GM19328 (cell line): ENCODE measurements at regions not wholly inside any gene's neighbourhood (a gene's known extent, or its start where the extent isn't known, plus 50 kb on each side); places are given as distances from the start of the nearest gene placed in this dataset.
"Not testable (repeated sequence)": the region's sequence is repeated elsewhere in the genome, so short reads cannot be mapped to it uniquely, and the experiment has no call there.

ENCODE experiments used
- ATAC-seq: cut with Tn5 transposase; IDR thresholded peaks from one replicate; pipeline ENCODE4 v1.9.1; 2021; ENCODE audit warnings: mild to moderate bottlenecking, moderate library complexity; ENCODE audit not compliant: unreplicated experiment

DNA sequence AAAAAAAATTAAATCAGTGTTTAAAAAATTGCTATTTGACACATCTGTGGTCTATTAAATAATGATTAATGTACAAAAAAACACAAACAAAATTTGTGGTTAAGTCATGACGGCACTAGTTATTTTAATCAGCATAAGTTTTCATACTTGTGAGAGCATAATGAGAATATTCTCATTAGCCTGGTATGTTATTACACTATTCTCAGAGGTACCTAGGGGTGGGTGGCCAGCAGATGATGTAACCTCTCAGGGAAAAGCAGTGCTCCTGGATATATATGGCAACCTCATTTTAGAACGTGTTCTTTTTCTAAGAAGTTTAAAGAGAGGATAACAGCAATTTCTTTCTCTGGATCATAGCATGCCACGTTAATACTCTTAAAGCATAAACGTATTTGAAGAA is 109.2 kb downstream of the GJA1 start:
- ATAC-seq: no peak

DNA sequence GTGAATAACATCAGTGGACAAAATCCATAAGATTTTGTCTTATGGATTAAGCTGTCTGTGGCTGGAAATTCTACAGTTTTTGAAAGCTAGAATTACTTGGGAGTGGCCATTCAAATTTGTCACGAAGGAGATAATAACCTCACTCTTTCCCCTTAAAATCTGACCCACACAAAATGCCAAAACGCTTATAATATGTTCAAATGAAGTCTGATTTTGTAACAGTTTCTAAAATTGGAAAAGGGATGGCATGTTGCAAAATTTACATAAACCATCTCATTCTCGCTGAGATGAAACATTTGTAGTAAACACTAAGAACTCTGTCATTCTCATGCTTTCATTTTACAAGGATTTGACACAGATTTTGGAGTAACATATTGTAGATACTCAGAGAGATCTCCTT is 112.7 kb downstream of the GJA1 start:
- no peak for ATAC-seq

GRCh38 chr6:121549736-121550135 is 114.3 kb downstream of the GJA1 start:
- ATAC-seq: no peak

- no peak for ATAC-seq
Measured at GRCh38 chr6:121550491-121551010, 115.1 kb downstream of the GJA1 start.

GRCh38 chr6:121555201-121555600 is 119.8 kb downstream of the GJA1 start:
- ATAC-seq: no peak

DNA sequence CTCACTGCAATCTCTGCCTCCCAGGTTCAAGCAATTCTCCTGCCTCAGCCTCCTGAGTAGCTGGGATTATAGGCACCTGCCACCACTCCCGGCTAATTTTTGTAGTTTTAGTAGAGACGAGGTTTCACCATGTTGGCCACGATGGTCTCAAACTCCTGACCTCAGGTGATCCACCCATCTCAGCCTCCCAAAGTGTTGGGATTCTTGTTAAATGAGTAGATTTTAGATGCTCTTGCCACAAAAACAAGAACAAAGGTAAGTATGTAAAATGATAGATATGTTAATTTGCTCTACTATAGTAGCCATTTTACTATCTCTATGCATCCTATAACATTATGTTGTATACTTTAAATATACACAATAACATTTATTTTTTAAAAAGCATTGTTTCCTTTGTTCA is 120.7 kb downstream of the GJA1 start:
- ATAC-seq: not testable (repeated sequence)

DNA sequence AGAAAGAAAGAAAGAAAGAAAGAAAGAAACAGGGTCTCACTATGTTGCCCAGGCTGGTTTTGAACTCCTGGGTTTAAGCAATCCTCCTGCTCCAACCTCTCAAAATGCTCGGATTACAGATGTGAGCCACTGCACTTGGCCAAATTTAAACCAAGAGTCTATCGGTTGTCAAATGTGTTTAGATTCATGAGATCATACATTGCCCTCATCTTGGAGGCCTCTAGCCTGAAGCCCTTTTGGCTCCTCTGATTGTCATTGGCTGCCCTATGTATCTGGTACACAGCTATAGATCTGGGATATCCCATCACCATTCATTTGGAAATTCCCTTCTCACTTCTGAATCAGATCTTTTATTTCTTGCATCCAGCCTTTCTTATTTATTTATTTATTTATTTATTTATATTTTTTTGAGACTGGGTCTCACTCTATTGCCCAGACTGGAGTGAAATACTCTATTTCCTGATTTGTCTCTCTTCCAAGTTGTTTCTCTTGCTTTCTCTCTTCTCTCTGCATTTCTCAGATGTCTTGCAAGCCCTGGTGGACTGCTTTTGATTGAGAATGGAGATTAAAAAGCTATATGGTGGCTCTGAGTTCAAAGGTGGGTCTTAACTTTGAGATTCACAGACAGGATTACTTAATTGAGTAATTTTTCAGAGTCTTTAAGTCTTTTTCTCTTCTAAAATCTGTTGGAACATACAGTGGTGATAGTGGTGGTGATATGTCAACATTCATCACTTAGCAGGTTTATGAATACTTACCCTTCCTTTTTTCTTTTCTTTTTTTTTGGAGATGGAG is 121.9 kb downstream of the GJA1 start:
- ATAC-seq: no peak

GRCh38 chr6:121559611-121560269 is 124.3 kb downstream of the GJA1 start:
- no peak for ATAC-seq

DNA sequence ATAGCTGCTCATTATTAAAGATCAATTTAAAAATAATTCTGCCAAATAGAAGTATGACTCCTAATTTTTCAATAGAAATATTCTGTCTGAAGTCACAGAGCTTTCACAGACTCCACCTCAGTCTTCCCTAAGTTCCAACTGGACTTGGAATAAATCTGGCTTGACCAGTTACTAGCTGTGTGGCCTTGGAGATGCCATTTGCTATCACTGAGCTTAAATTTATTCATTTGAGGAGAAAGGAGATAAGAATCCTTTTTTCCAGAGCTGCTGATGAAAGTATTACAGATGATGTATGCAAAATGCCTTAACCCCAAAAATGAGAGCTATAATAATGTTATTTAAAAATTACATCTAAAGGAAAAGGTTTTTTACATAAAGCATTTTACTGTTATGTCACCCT is 125.0 kb downstream of the GJA1 start:
- no peak for ATAC-seq

- no peak for ATAC-seq
Measured at GRCh38 chr6:121563286-121563685, 127.8 kb downstream of the GJA1 start.

DNA sequence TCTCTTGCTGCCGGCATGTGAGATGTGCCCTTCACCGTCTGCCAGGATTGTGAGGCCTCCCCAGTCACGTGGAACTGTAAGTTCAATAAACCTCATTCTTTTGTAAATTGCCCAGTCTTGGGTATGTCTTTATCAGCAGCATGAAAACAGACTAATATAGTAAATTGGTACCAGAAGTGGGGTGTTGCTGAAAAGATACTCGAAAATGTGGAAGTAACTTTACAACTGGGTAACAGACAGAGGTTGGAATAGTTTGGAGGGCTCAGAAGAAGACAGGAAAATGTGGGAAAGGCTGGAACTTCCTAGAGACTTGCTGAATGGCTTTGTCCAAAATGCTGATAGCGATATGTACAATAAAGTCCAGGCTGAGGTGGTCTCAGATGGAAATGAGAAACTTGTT is 129.1 kb downstream of the GJA1 start:
- ATAC-seq: not testable (repeated sequence)

DNA sequence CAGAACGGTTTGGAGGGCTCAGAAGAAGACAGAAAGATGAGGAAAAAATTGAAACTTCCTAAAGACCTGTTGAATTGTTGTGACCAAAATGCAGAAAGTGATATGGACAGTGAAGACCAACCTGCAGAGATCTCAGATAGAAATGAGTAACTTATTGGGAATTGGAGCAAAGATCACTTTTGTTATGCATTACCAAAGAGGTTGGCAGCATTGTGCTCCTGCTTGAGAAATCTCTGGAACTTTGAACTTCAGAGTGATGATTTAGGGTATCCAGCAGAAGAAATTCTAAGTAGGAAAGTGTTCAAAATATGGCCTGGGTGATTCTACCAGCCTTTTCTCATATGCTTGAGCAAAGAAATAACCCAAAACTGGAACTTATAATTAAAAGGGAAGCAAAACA is 136.0 kb downstream of the GJA1 start:
- no peak for ATAC-seq

DNA sequence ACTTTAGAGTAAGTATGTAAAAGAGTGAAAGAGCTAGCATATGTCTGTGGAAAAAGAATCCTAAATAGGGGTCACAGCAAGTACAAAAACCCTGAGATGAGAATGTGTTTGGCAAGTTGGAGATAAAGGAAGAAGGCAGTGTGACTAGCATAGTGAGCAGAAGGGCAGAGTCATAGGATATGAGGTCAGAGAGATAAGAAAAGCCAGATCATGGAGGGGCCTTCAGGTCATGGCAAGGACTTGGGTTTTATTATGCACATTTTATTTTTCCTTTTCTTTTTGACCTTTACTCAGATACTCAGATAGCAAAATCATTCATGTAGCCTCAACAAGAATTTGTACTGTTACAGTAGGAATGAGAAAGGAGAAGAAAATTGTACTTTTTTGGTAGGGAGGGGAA is 138.0 kb downstream of the GJA1 start:
- ATAC-seq: no peak

DNA sequence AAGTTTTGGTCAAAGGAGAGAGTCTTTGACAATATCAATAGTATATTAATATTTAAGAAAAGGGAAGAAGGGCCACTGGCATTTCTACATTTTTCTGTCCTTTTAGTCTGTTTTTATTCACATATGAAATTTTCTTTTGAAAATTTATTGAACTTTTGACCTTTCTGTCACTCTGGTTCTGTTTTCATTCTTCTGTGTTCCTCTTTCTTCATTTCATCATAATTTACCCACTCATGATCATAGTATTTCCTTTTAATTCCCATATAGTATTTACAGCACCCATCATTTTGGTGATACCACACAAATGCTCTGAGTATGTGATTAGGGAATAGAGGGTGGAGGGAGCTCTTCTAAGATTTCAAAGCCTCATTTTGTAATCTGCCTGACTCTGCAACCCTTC is 142.8 kb downstream of the GJA1 start:
- ATAC-seq: no peak

GRCh38 chr6:121579478-121579877 is 144.0 kb downstream of the GJA1 start:
- no peak for ATAC-seq

DNA sequence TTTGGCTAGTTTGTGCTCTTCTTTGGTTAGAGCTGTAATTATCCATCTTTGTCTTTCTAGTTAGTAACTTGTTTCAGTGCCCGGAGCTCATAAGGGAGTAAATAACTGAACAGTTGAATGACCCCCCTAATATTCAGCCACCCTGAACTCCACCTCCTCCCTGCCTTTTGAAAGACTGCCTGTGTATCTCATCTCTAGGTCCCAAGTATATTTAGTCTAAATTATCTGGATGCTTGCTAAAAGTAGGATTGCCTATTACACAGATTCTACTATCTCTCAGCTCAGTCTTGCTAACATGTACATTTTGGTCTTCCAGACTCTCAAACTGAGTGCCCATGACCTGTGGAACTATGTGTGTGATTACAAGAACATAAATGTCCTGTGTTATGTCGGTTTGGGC is 145.9 kb downstream of the GJA1 start:
- no peak for ATAC-seq

- ATAC-seq: no peak
Measured at GRCh38 chr6:121582262-121582661, 146.8 kb downstream of the GJA1 start.

- ATAC-seq: no peak
Measured at GRCh38 chr6:121584586-121585369, 149.3 kb downstream of the GJA1 start.

GRCh38 chr6:121590438-121590837 is 155.0 kb downstream of the GJA1 start:
- ATAC-seq: no peak

- no peak for ATAC-seq
Measured at GRCh38 chr6:121590916-121591315, 155.5 kb downstream of the GJA1 start.

- no peak for ATAC-seq
Measured at GRCh38 chr6:121592261-121592935, 157.0 kb downstream of the GJA1 start.
